Endothelial cell of umbilical vein (primary cell): ENCODE measurements at regions not wholly inside any gene's neighbourhood (a gene's known extent, or its start where the extent isn't known, plus 50 kb on each side); places are given as distances from the start of the nearest gene placed in this dataset.

ENCODE experiments used
- BruUV-seq: library from RNA; stranded (reverse); fragments of 400-500 nt; replicated peaks from 2 replicates; lab custom pipeline; 2021; lab: Mats Ljungman, UMichigan
- CTCF ChIA-PET: fragments of 300-600, 350-600 bp; sonication (Branson Sonifier 250); formaldehyde crosslinking; loops from one replicate; lab custom pipeline; 2021; ENCODE audit warnings: antibody characterized with exemption, inconsistent platforms; lab: Charles Lee
- POLR2A ChIA-PET: fragments of 300-600, 350-600 bp; sonication (Branson Sonifier 250); formaldehyde crosslinking; loops from one replicate; lab custom pipeline; 2021; ENCODE audit warnings: antibody characterized with exemption, inconsistent platforms; lab: Charles Lee
- DNase-seq: peaks from one replicate; pipeline ENCODE4 v3.0.0-alpha.2; 2011; ENCODE audit warnings: low read depth, low spot score
- FAIRE-seq: peaks from 2 replicates; lab custom pipeline; 2011; peaks lifted over from hg19 to GRCh38; lab: Jason Lieb, UNC
- H2AFZ ChIP-seq: 2 replicates; pipeline ENCODE4 v1.6.0; 2012; ENCODE audit warnings: low read depth, low read length, control low read depth, inconsistent platforms
- H3K27ac ChIP-seq: 2 replicates; pipeline ENCODE4 v1.5.1; 2011; ENCODE audit warnings: low read depth, mild to moderate bottlenecking, control low read depth, low read length, moderate library complexity; ENCODE audit not compliant: insufficient read depth
- H3K27me3 ChIP-seq, 2 experiments: 2 replicates each; pipeline versions ENCODE4 v1.6.0 to v1.6.1; 2011; ENCODE audit warnings: low read length in 2 of 2, mixed read lengths in 1 of 2; ENCODE audit not compliant: control insufficient read depth in 2 of 2, insufficient read depth in 2 of 2
- H3K36me3 ChIP-seq, 2 experiments: 2 replicates in 1 of 2; 3 replicates in 1 of 2; pipeline ENCODE4 v1.5.1; 2011; ENCODE audit warnings: low read length in 2 of 2, mild to moderate bottlenecking in 1 of 2, moderate library complexity in 1 of 2; ENCODE audit not compliant: control insufficient read depth in 2 of 2, insufficient read depth in 2 of 2; ENCODE audit errors: extremely low read depth in 1 of 2
- H3K4me1 ChIP-seq: 3 replicates; pipeline ENCODE4 v1.5.1; 2011; ENCODE audit warnings: mild to moderate bottlenecking, low read length; ENCODE audit not compliant: control insufficient read depth, insufficient read depth; ENCODE audit errors: extremely low read depth
- H3K4me2 ChIP-seq: 2 replicates; pipeline ENCODE4 v1.6.1; 2011; ENCODE audit warnings: low read length, control low read depth, mixed read lengths; ENCODE audit not compliant: insufficient read depth
- H3K4me3 ChIP-seq, 3 experiments: fragments of 200-600 bp in 1 of 3; sonication (generic), shearing (Covaris generic) in 1 of 3; replicated peaks in 1 of 3; 2 replicates each; pipeline ENCODE4 v1.5.1; 2011 to 2016; ENCODE audit warnings: control low read depth in 3 of 3, low read length in 3 of 3, mild to moderate bottlenecking in 2 of 3, inconsistent platforms in 1 of 3, low read depth in 1 of 3, moderate library complexity in 1 of 3; ENCODE audit not compliant: insufficient read depth in 1 of 3
- H3K79me2 ChIP-seq: 2 replicates; pipeline ENCODE4 v1.6.0; 2012; ENCODE audit warnings: low read length, inconsistent platforms; ENCODE audit not compliant: control insufficient read depth, insufficient read depth
- H3K9ac ChIP-seq: replicated peaks from 2 replicates; pipeline ENCODE3; 2011; ENCODE audit warnings: low read length, control low read depth; ENCODE audit not compliant: insufficient read depth; ENCODE audit errors: extremely low read depth
- H3K9me1 ChIP-seq: replicated peaks from 3 replicates; pipeline ENCODE4 v1.6.0; 2011; ENCODE audit warnings: mild to moderate bottlenecking, low read length; ENCODE audit not compliant: control insufficient read depth, insufficient read depth; ENCODE audit errors: extremely low read depth
- H3K9me3 ChIP-seq: replicated peaks from 2 replicates; pipeline ENCODE4 v1.5.1; 2012; ENCODE audit warnings: low read length, inconsistent platforms; ENCODE audit not compliant: control insufficient read depth, insufficient read depth
- H4K20me1 ChIP-seq: replicated peaks from 2 replicates; pipeline ENCODE3; 2011; ENCODE audit warnings: mild to moderate bottlenecking, low read length; ENCODE audit not compliant: control insufficient read depth, insufficient read depth; ENCODE audit errors: extremely low read depth
- CTCF ChIP-seq, 2 donors: IDR thresholded peaks; 1 replicate in 1 of 2; 2 replicates in 1 of 2; pipeline ENCODE4 v1.5.1; 2011; ENCODE audit warnings: low read length in 2 of 2, mild to moderate bottlenecking in 2 of 2, moderate library complexity in 2 of 2, control low read depth in 1 of 2, inconsistent platforms in 1 of 2, low read depth in 1 of 2; ENCODE audit not compliant: insufficient read depth in 1 of 2; ENCODE audit errors: extremely low read depth in 1 of 2
- EZH2 ChIP-seq: IDR thresholded peaks from 2 replicates; pipeline ENCODE4 v1.6.1; 2012; ENCODE audit warnings: borderline replicate concordance, low read depth, mild to moderate bottlenecking, moderate library complexity, low read length, inconsistent platforms; ENCODE audit not compliant: severe bottlenecking
- FOS ChIP-seq: IDR thresholded peaks from 2 replicates; pipeline ENCODE4 v1.6.1; 2011; ENCODE audit warnings: mild to moderate bottlenecking, low read length, moderate library complexity, borderline replicate concordance; ENCODE audit not compliant: insufficient read depth
- GATA2 ChIP-seq: IDR thresholded peaks from 2 replicates; pipeline ENCODE4 v1.7.0; 2011; ENCODE audit warnings: low read depth, mild to moderate bottlenecking, moderate library complexity, mixed read lengths, low read length; ENCODE audit not compliant: insufficient read length, insufficient read depth
- JUN ChIP-seq: IDR thresholded peaks from 2 replicates; pipeline ENCODE4 v1.6.1; 2011; ENCODE audit warnings: borderline replicate concordance, low read depth; ENCODE audit not compliant: insufficient read length, insufficient read depth
- MAX ChIP-seq: IDR thresholded peaks from 2 replicates; pipeline ENCODE4 v1.6.1; 2011; ENCODE audit not compliant: insufficient read depth, insufficient read length
- MYC ChIP-seq: IDR thresholded peaks from one replicate; pipeline ENCODE4 v1.6.1; 2011; ENCODE audit warnings: mild to moderate bottlenecking, low read depth, low read length
- POLR2A ChIP-seq: IDR thresholded peaks from 2 replicates; pipeline ENCODE4 v1.6.1; 2012; ENCODE audit warnings: low read depth, mild to moderate bottlenecking, control low read depth, low read length
- POLR2AphosphoS5 ChIP-seq: IDR thresholded peaks from 2 replicates; pipeline ENCODE4 v1.6.1; 2012; ENCODE audit warnings: low read depth, mild to moderate bottlenecking, control low read depth, low read length, moderate library complexity; ENCODE audit not compliant: insufficient read depth
- dilution Hi-C: fragments of 300-500 bp; cut with MboI; formaldehyde crosslinking; loops from one replicate; pipeline ENCODE4 v1.15.0; 2019; ENCODE audit warnings: low sequenced_read_pairs; ENCODE audit not compliant: extremely low pct_ligation_motif_present
- intact Hi-C: fragments of 100-400 bp; cut with micrococcal nuclease; formaldehyde crosslinking; loops from one replicate; pipeline ENCODE4 v1.10.0; 2022

GRCh38 chr10:78438907-78439809, 405.5 kb downstream of the RPS24 start:
- dilution Hi-C loops (no loop called here), intact Hi-C loops (loop anchor here (1.0 kb wide), 1 partner anchor 228 kb away; no protein-coding TSS in a partner anchor)
- Histone ChIP-seq H2AFZ (no peak overlapping the region), H3K9ac (no peak overlapping the region), H3K4me2 (no peak overlapping the region), H3K9me3 (no peaks in the 10 kb centered on the region), H4K20me1 (no peaks in the 10 kb centered on the region), H3K9me1 (no peaks in the 10 kb centered on the region), H3K79me2 (no peaks in the 10 kb centered on the region), H3K4me3 (no peak overlapping the region), H3K4me1 (peaks cover 9% of the 10 kb centered on the region), H3K36me3 (no peaks in the 10 kb centered on the region), H3K27ac (no peak overlapping the region), H3K27me3 (no peaks in the 10 kb centered on the region)
- BruUV-seq = no TSS peak
- no peak for TF ChIP-seq FOS
- no peak for TF ChIP-seq CTCF (IDR thresholded peaks at IDR 0.05; ENCODE audit: extremely low read depth in 1 of 2, insufficient read depth in 1 of 2, low read depth in 1 of 2, low read length in 2 of 2)
- no peak for TF ChIP-seq MYC
- TF ChIP-seq POLR2A = no peak
- TF ChIP-seq MAX = no peak
- no peak for TF ChIP-seq EZH2
- TF ChIP-seq POLR2AphosphoS5 = no peak
- TF ChIP-seq JUN = no peak
- no peak for TF ChIP-seq GATA2
- FAIRE-seq (no peak), DNase-seq (no peak)
- POLR2A ChIA-PET = no interaction called here
- CTCF ChIA-PET = interaction anchor here (0.6 to 1.4 kb wide), 3 partner anchors 12 to 86 kb away, joined by 3 to 7 read pairs (median 3); no protein-coding TSS in a partner anchor
